Endothelial cell of umbilical vein (primary cell): ENCODE measurements at regions not wholly inside any gene's neighbourhood (a gene's known extent, or its start where the extent isn't known, plus 50 kb on each side); places are given as distances from the start of the nearest gene placed in this dataset.

Source experiments
- CTCF ChIP-seq, 2 donors: IDR thresholded peaks; 1 replicate in 1 of 2; 2 replicates in 1 of 2; pipeline ENCODE4 v1.5.1; 2011; ENCODE audit warnings: low read length in 2 of 2, mild to moderate bottlenecking in 2 of 2, moderate library complexity in 2 of 2, control low read depth in 1 of 2, inconsistent platforms in 1 of 2, low read depth in 1 of 2; ENCODE audit not compliant: insufficient read depth in 1 of 2; ENCODE audit errors: extremely low read depth in 1 of 2
- EZH2 ChIP-seq: IDR thresholded peaks from 2 replicates; pipeline ENCODE4 v1.6.1; 2012; ENCODE audit warnings: borderline replicate concordance, low read depth, mild to moderate bottlenecking, moderate library complexity, low read length, inconsistent platforms; ENCODE audit not compliant: severe bottlenecking
- MAX ChIP-seq: IDR thresholded peaks from 2 replicates; pipeline ENCODE4 v1.6.1; 2011; ENCODE audit not compliant: insufficient read depth, insufficient read length
- POLR2A ChIP-seq: IDR thresholded peaks from 2 replicates; pipeline ENCODE4 v1.6.1; 2012; ENCODE audit warnings: low read depth, mild to moderate bottlenecking, control low read depth, low read length

- TF ChIP-seq CTCF (IDR thresholded peaks at IDR 0.05; ENCODE audit: extremely low read depth in 1 of 2, insufficient read depth in 1 of 2, low read depth in 1 of 2, low read length in 2 of 2), result no peak
- no peak for TF ChIP-seq EZH2
- TF ChIP-seq POLR2A, result no peak
- TF ChIP-seq MAX, result no peak
Observed at GRCh38 chr1:115524236-115524635, 117.5 kb upstream of the VANGL1 start.
